Keratinocyte (primary cell): ENCODE measurements at regions not wholly inside any gene's neighbourhood (a gene's known extent, or its start where the extent isn't known, plus 50 kb on each side); places are given as distances from the start of the nearest gene placed in this dataset.
A peak's percentile ranks its signal among the peaks of the same experiment; 100 is the strongest.

ENCODE experiments used
- DNase-seq: peaks from one replicate; pipeline ENCODE4 v3.0.0-alpha.2; 2011; ENCODE audit warnings: low read depth, missing footprints, low spot score
- FAIRE-seq: peaks from 2 replicates; lab custom pipeline; 2011; peaks lifted over from hg19 to GRCh38; lab: Jason Lieb, UNC
- H2AFZ ChIP-seq: 2 replicates; pipeline ENCODE4 v1.6.0; 2012; ENCODE audit warnings: low read length, control low read depth, inconsistent platforms; ENCODE audit not compliant: control insufficient read depth
- H3K27ac ChIP-seq: 2 replicates; pipeline ENCODE4 v1.5.1; 2011; ENCODE audit warnings: low read length; ENCODE audit not compliant: control insufficient read depth, insufficient read depth
- H3K27me3 ChIP-seq: 3 replicates; pipeline ENCODE4 v1.6.0; 2011; ENCODE audit warnings: low read length; ENCODE audit not compliant: control insufficient read depth, insufficient read depth; ENCODE audit errors: extremely low read depth
- H3K36me3 ChIP-seq, 2 experiments: 2 replicates in 1 of 2; 3 replicates in 1 of 2; pipeline ENCODE4 v1.5.1; 2011; ENCODE audit warnings: low read length in 2 of 2, mild to moderate bottlenecking in 1 of 2; ENCODE audit not compliant: control insufficient read depth in 2 of 2, insufficient read depth in 2 of 2; ENCODE audit errors: extremely low read depth in 1 of 2
- H3K4me1 ChIP-seq: 3 replicates; pipeline ENCODE4 v1.5.1; 2011; ENCODE audit warnings: low read length; ENCODE audit not compliant: control insufficient read depth, insufficient read depth; ENCODE audit errors: extremely low read depth
- H3K4me2 ChIP-seq: 3 replicates; pipeline ENCODE4 v1.6.0; 2011; ENCODE audit warnings: low read depth, low read length; ENCODE audit not compliant: control insufficient read depth, insufficient read depth; ENCODE audit errors: extremely low read depth
- H3K4me3 ChIP-seq, 3 experiments: fragments of 200-600 bp in 1 of 3; sonication (generic) in 1 of 3; 2 replicates in 2 of 3; 3 replicates in 1 of 3; pipeline ENCODE4 v1.5.1; 2011 to 2016; ENCODE audit warnings: low read length in 3 of 3, mild to moderate bottlenecking in 3 of 3, control low read depth in 2 of 3, inconsistent platforms in 1 of 3, low read depth in 1 of 3, mixed read lengths in 1 of 3, mixed run types in 1 of 3, moderate library complexity in 1 of 3; ENCODE audit not compliant: control insufficient read depth in 2 of 3, insufficient read depth in 2 of 3; ENCODE audit errors: extremely low read depth in 1 of 3
- H3K79me2 ChIP-seq: 2 replicates; pipeline ENCODE4 v1.6.0; 2012; ENCODE audit warnings: low read length; ENCODE audit not compliant: control insufficient read depth, insufficient read depth
- H3K9ac ChIP-seq: 3 replicates; pipeline ENCODE4 v1.6.0; 2011; ENCODE audit warnings: low read length; ENCODE audit not compliant: control insufficient read depth, insufficient read depth; ENCODE audit errors: extremely low read depth
- H3K9me1 ChIP-seq: 3 replicates; pipeline ENCODE4 v1.6.0; 2011; ENCODE audit warnings: low read length; ENCODE audit not compliant: control insufficient read depth, insufficient read depth; ENCODE audit errors: extremely low read depth
- H3K9me3 ChIP-seq: 2 replicates; pipeline ENCODE4 v1.5.1; 2012; ENCODE audit warnings: low read depth, low read length; ENCODE audit not compliant: control insufficient read depth
- H4K20me1 ChIP-seq: 3 replicates; pipeline ENCODE4 v1.6.0; 2011; ENCODE audit warnings: low read length; ENCODE audit not compliant: control insufficient read depth, insufficient read depth; ENCODE audit errors: extremely low read depth
- EZH2 ChIP-seq: IDR thresholded peaks from one replicate; pipeline ENCODE4 v1.6.1; 2012; ENCODE audit warnings: inconsistent platforms, mild to moderate bottlenecking, low read length, moderate library complexity
- dilution Hi-C: fragments of 300-500 bp; cut with MboI; formaldehyde crosslinking; loops from one replicate; pipeline ENCODE4 v1.7.0; 2020; ENCODE audit warnings: low sequenced_read_pairs; ENCODE audit not compliant: extremely low pct_ligation_motif_present
- TF ChIP-seq, protein P1 (sequence below), 3 experiments: IDR thresholded peaks in 1 of 3; conservative IDR thresholded peaks in 1 of 3; optimal IDR thresholded peaks in 1 of 3; 2 replicates in 2 of 3; 3 replicates in 1 of 3; pipeline versions ENCODE3 to v1.5.1; 2011; ENCODE audit warnings: low read length in 3 of 3, mild to moderate bottlenecking in 3 of 3, moderate library complexity in 2 of 3, control low read depth in 1 of 3, inconsistent platforms in 1 of 3; ENCODE audit not compliant: insufficient read depth in 2 of 3; ENCODE audit errors: extremely low read depth in 1 of 3

DNA sequence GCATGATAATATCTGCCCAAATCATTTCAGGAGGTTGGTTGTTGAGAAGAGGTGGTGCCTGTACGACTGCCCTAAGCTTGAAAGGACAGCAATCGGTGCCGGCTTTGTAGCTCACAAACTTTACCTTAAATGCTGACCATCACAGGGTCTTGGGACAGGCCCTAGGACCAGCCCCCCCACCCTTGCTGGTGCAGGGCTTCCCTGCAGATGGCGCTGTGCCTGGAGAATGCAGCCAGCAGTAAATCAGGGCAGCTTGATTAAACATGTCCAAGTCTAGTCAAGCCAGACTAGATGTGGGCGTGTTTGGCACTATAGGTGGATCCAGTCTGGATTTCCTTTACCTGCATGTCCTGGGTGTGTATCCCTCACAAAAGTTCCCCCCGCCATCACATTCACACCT, 135.5 kb upstream of the CRHR1 start:
- dilution Hi-C loops = loop anchor here (25.0 kb wide), 1 partner anchor 214 kb away; no protein-coding TSS in a partner anchor
- Histone ChIP-seq H2AFZ (no peak overlapping the region), H3K79me2 (no peaks in the 10 kb centered on the region), H3K4me2 (no peak overlapping the region), H3K27ac (no peak overlapping the region), H3K27me3 (peaks cover 7% of the 10 kb centered on the region), H3K9me3 (no peaks in the 10 kb centered on the region), H3K4me3 (no peak overlapping the region), H3K4me1 (no peaks in the 10 kb centered on the region), H3K9me1 (no peaks in the 10 kb centered on the region), H4K20me1 (no peaks in the 10 kb centered on the region), H3K36me3 (no peaks in the 10 kb centered on the region), H3K9ac (no peak overlapping the region)
- no peak for DNase-seq
- TF ChIP-seq, protein P1, sequence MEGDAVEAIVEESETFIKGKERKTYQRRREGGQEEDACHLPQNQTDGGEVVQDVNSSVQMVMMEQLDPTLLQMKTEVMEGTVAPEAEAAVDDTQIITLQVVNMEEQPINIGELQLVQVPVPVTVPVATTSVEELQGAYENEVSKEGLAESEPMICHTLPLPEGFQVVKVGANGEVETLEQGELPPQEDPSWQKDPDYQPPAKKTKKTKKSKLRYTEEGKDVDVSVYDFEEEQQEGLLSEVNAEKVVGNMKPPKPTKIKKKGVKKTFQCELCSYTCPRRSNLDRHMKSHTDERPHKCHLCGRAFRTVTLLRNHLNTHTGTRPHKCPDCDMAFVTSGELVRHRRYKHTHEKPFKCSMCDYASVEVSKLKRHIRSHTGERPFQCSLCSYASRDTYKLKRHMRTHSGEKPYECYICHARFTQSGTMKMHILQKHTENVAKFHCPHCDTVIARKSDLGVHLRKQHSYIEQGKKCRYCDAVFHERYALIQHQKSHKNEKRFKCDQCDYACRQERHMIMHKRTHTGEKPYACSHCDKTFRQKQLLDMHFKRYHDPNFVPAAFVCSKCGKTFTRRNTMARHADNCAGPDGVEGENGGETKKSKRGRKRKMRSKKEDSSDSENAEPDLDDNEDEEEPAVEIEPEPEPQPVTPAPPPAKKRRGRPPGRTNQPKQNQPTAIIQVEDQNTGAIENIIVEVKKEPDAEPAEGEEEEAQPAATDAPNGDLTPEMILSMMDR (optimal IDR thresholded peaks at IDR 0.05 in 1 of 3, IDR thresholded peaks at IDR 0.05 in 1 of 3, conservative IDR thresholded peaks at IDR 0.05 in 1 of 3; ENCODE audit: extremely low read depth in 1 of 3, insufficient read depth in 2 of 3, low read length in 3 of 3) = peak; percentile 18 to 62 (median 56)
- no peak for TF ChIP-seq EZH2
- FAIRE-seq = no peak

DNA sequence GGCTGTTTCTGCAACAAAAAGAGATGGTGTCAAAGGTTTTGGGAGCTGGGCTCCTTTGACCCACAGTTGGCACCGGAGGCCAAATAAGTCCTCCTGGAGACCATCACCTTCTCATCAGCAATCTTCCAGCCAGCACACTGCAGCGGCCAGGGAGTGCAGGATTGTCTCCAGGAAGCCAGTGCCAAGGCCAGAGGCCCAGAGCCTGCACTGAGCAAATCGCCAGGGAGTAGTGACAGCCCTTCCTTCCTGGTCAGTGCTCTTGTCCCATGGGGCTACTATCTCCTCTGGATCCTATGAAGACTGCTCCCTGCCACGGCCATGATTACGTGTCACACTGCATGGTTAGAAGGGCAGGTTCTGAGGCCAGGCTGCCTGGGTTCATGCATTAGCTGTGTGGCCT, 134.3 kb upstream of the CRHR1 start:
- no peak for TF ChIP-seq EZH2
- TF ChIP-seq, protein P1 (optimal IDR thresholded peaks at IDR 0.05 in 1 of 3, IDR thresholded peaks at IDR 0.05 in 1 of 3, conservative IDR thresholded peaks at IDR 0.05 in 1 of 3; ENCODE audit: extremely low read depth in 1 of 3, insufficient read depth in 2 of 3, low read length in 3 of 3) = no peak
- Histone ChIP-seq H4K20me1 (no peaks in the 10 kb centered on the region), H3K27ac (no peak overlapping the region), H3K36me3 (no peaks in the 10 kb centered on the region), H3K9me3 (no peaks in the 10 kb centered on the region), H3K4me3 (no peak overlapping the region), H3K9ac (no peak overlapping the region), H3K79me2 (no peaks in the 10 kb centered on the region), H2AFZ (no peak overlapping the region), H3K4me1 (no peaks in the 10 kb centered on the region), H3K27me3 (peaks cover 7% of the 10 kb centered on the region), H3K4me2 (no peak overlapping the region), H3K9me1 (no peaks in the 10 kb centered on the region)
- no peak for FAIRE-seq
- dilution Hi-C loops = loop anchor here (25.0 kb wide), 1 partner anchor 213 kb away; no protein-coding TSS in a partner anchor
- no peak for DNase-seq
